Osteocyte (in vitro differentiated cells): ENCODE measurements at regions not wholly inside any gene's neighbourhood (a gene's known extent, or its start where the extent isn't known, plus 50 kb on each side); places are given as distances from the start of the nearest gene placed in this dataset.

ENCODE experiments used
- DNase-seq: peaks from one replicate; pipeline ENCODE4 v3.0.0; 2021; ENCODE audit warnings: mixed read lengths; ENCODE audit not compliant: unreplicated experiment; ENCODE audit errors: extremely low spot score
- H3K27ac Mint-ChIP-seq: one replicate; pipeline ENCODE4 v1.8.0; 2021; ENCODE audit warnings: mild to moderate bottlenecking, mixed read lengths; ENCODE audit not compliant: unreplicated experiment
- H3K27me3 Mint-ChIP-seq: one replicate; pipeline ENCODE4 v1.8.0; 2021; ENCODE audit warnings: mixed read lengths; ENCODE audit not compliant: unreplicated experiment
- H3K36me3 Mint-ChIP-seq: one replicate; pipeline ENCODE4 v1.8.0; 2021; ENCODE audit warnings: mixed read lengths; ENCODE audit not compliant: unreplicated experiment
- H3K4me1 Mint-ChIP-seq: one replicate; pipeline ENCODE4 v1.8.0; 2021; ENCODE audit warnings: mixed read lengths; ENCODE audit not compliant: unreplicated experiment
- H3K4me3 Mint-ChIP-seq: one replicate; pipeline ENCODE4 v1.8.0; 2021; ENCODE audit warnings: mild to moderate bottlenecking, moderate library complexity, mixed read lengths; ENCODE audit not compliant: unreplicated experiment
- H3K9me3 Mint-ChIP-seq: one replicate; pipeline ENCODE4 v1.8.0; 2021; ENCODE audit warnings: mixed read lengths; ENCODE audit not compliant: unreplicated experiment
- CTCF ChIP-seq: fragments of 200-600 bp; sonication (generic); IDR thresholded peaks from 2 replicates; pipeline ENCODE4 v1.5.0; 2021; ENCODE audit warnings: antibody characterized with exemption, mild to moderate bottlenecking, moderate library complexity

DNA sequence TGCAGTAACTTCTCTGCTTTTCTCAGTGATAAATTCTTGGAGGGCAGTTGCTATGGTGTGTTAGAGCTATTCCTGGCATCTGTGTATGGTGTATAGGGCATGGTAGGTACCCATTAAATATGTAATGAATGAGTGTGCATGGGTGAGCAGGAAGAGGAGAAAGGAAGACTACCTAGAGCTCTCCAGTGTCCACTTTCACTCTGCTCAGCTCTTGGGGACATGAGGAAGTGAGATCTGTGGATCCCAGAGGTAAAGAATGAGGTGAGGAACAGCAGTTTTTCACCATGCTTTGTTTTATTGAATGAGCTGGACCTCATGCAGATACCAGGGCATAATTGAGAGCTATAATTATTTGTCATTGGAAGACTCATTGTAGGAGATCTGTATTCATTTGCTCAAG is 444.8 kb upstream of the RGS6 start:
- TF ChIP-seq CTCF, result no peak
- no peak for DNase-seq
- Mint-ChIP-seq H3K27me3 (no peaks in the 10 kb centered on the region), H3K4me1 (peaks cover 67% of the 10 kb centered on the region), H3K36me3 (peaks cover under 1% of the 10 kb centered on the region), H3K4me3 (no peak overlapping the region), H3K9me3 (no peaks in the 10 kb centered on the region), H3K27ac (peak overlapping the region; percentile 71)

DNA sequence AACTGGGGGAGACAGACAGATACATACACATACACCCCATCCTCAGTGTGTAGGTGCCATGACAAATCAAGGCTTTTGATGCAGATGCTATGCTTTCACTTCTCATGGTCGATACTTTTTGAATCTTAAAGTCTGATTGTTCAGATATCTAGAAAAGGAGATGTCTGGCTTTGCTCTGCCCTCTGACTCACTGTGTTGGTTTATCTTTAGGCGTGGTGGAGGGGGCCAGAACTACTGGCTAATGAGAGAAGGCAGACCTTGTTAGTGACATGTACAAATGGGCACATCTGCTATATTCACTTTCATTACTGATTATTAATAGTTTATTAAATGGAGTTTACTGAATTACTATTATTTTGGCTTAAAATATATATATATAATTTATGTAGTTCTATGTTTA is 444.3 kb upstream of the RGS6 start:
- Mint-ChIP-seq H3K36me3 (no peaks in the 10 kb centered on the region), H3K27me3 (no peaks in the 10 kb centered on the region), H3K9me3 (no peaks in the 10 kb centered on the region), H3K27ac (peak overlapping the region; percentile 71), H3K4me3 (no peak overlapping the region), H3K4me1 (peaks cover 63% of the 10 kb centered on the region)
- TF ChIP-seq CTCF, result no peak
- no peak for DNase-seq

- no peak for DNase-seq
- Mint-ChIP-seq H3K27me3 (no peaks in the 10 kb centered on the region), H3K4me1 (peaks cover 54% of the 10 kb centered on the region), H3K27ac (peak overlapping the region; percentile 89), H3K4me3 (no peak overlapping the region), H3K36me3 (no peaks in the 10 kb centered on the region), H3K9me3 (no peaks in the 10 kb centered on the region)
- no peak for TF ChIP-seq CTCF
These were observed 443.5 kb upstream of the RGS6 start for GRCh38 chr14:71488703-71489191.

DNA sequence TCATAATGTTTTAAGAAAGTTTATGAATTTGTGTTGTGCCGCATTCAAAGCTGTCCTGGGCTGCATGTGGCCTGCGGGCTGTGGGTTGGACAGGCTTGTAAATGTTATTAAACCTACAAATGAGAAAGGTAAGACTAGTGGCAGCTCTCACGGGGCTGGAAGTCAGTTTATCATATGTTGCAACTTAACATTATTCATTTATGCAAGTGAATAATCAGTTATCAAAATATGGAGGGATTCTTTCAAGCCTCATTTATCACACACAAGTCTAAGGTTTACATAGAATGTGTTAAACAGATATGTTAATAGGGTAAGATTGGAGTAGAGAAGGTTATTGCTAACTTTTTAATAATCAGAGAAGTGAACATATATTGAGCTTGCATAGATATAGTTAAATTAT is 442.5 kb upstream of the RGS6 start:
- Mint-ChIP-seq H3K9me3 (no peaks in the 10 kb centered on the region), H3K27ac (peak overlapping the region; percentile 89), H3K27me3 (no peaks in the 10 kb centered on the region), H3K4me3 (no peak overlapping the region), H3K36me3 (no peaks in the 10 kb centered on the region), H3K4me1 (peaks cover 49% of the 10 kb centered on the region)
- TF ChIP-seq CTCF, result no peak
- no peak for DNase-seq

GRCh38 chr14:71491931-71492330 is 440.3 kb upstream of the RGS6 start:
- Mint-ChIP-seq H3K4me1 (peaks cover 36% of the 10 kb centered on the region), H3K9me3 (no peaks in the 10 kb centered on the region), H3K27ac (peak overlapping the region; percentile 21), H3K4me3 (no peak overlapping the region), H3K36me3 (peaks cover 12% of the 10 kb centered on the region), H3K27me3 (no peaks in the 10 kb centered on the region)
- TF ChIP-seq CTCF, result no peak
- DNase-seq, result no peak
